ENCODE measurements at regions not wholly inside any gene's neighbourhood (a gene's known extent, or its start where the extent isn't known, plus 50 kb on each side); places are given as distances from the start of the nearest gene placed in this dataset.

- TF ChIP-seq, protein P1, sequence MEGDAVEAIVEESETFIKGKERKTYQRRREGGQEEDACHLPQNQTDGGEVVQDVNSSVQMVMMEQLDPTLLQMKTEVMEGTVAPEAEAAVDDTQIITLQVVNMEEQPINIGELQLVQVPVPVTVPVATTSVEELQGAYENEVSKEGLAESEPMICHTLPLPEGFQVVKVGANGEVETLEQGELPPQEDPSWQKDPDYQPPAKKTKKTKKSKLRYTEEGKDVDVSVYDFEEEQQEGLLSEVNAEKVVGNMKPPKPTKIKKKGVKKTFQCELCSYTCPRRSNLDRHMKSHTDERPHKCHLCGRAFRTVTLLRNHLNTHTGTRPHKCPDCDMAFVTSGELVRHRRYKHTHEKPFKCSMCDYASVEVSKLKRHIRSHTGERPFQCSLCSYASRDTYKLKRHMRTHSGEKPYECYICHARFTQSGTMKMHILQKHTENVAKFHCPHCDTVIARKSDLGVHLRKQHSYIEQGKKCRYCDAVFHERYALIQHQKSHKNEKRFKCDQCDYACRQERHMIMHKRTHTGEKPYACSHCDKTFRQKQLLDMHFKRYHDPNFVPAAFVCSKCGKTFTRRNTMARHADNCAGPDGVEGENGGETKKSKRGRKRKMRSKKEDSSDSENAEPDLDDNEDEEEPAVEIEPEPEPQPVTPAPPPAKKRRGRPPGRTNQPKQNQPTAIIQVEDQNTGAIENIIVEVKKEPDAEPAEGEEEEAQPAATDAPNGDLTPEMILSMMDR (IDR thresholded peaks at IDR 0.05; ENCODE audit: control extremely low read depth, extremely low read depth, low read depth, missing control alignments): no peak
- CTCF ChIA-PET: no interaction called here
- POLR2A ChIA-PET: no interaction called here
- DNase-seq (ENCODE audit: extremely low spot score): no peak
Observed at GRCh38 chr15:26083896-26084295, 220.8 kb upstream of the ATP10A start.

DNA sequence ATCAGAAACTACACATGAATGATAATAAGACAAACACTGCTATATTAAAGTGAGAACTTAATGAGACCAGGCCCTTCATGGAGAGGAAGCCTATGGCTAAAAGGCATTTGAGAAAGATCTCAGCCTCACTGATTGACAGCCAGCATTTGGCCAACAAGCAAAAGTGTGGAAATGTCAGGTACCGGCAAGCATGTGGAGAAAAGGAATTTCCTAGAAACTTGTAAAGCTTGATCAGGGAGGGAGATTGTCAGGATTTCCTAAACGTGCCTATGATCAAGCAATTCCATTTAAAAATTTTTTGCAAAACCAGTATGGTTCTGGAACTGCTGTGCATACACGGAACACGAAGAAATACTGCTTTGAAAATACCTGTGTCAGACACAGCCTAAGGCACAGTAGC lies 220.3 kb upstream of the ATP10A start:
- TF ChIP-seq, protein P1 (IDR thresholded peaks at IDR 0.05; ENCODE audit: control extremely low read depth, extremely low read depth, low read depth, missing control alignments): no peak
- DNase-seq (ENCODE audit: extremely low spot score): no peak
- CTCF ChIA-PET: no interaction called here
- POLR2A ChIA-PET: no interaction called here

GRCh38 chr15:26082221-26083109 lies 219.3 kb upstream of the ATP10A start:
- POLR2A ChIA-PET: no interaction called here
- TF ChIP-seq, protein P1 (IDR thresholded peaks at IDR 0.05; ENCODE audit: control extremely low read depth, extremely low read depth, low read depth, missing control alignments): no peak
- peak; percentile 82 for DNase-seq (ENCODE audit: extremely low spot score)
- CTCF ChIA-PET: no interaction called here

GRCh38 chr15:26081758-26082220 lies 218.7 kb upstream of the ATP10A start:
- TF ChIP-seq, protein P1 (IDR thresholded peaks at IDR 0.05; ENCODE audit: control extremely low read depth, extremely low read depth, low read depth, missing control alignments): no peak
- DNase-seq (ENCODE audit: extremely low spot score): no peak
- ChIA-PET CTCF (no interaction called here), POLR2A (no interaction called here)

DNA sequence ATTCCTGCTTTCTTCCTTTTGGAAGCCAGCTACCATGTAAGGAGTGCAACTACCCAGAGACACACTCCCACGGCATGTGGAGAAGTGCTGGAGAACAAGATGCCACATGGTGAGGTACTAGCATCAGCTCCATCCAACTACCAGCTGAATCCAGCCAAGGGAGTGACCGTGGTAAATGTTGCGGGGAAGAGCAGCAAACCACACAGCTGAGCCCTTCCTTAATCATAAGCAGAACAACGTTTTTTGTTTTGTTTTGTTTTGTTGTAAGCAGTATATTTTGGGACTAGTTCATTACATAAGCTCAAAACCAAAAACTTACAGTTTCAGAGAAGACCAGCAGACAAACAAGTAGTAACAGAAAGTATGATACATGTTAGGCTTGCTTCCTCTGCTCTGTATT lies 212.6 kb upstream of the ATP10A start:
- TF ChIP-seq, protein P1 (IDR thresholded peaks at IDR 0.05; ENCODE audit: control extremely low read depth, extremely low read depth, low read depth, missing control alignments): no peak
- CTCF ChIA-PET: interaction anchor here (1.2 kb wide), 1 partner anchor 103 kb away, joined by 3 read pairs; no protein-coding TSS in a partner anchor

GRCh38 chr15:26073430-26074333 lies 210.6 kb upstream of the ATP10A start:
- CTCF ChIA-PET: interaction anchor here (1.5 kb wide), 1 partner anchor 17 kb away, joined by 3 read pairs; no protein-coding TSS in a partner anchor
- TF ChIP-seq, protein P1 (IDR thresholded peaks at IDR 0.05; ENCODE audit: control extremely low read depth, extremely low read depth, low read depth, missing control alignments): no peak
- POLR2A ChIA-PET: no interaction called here
- DNase-seq (ENCODE audit: extremely low spot score): no peak

More for the DNA sequence above, 212.6 kb upstream of the ATP10A start:
- POLR2A ChIA-PET: no interaction called here
- DNase-seq (ENCODE audit: extremely low spot score): no peak
